Right renal pelvis (tissue), 4 donors: ENCODE measurements at regions not wholly inside any gene's neighbourhood (a gene's known extent, or its start where the extent isn't known, plus 50 kb on each side); places are given as distances from the start of the nearest gene placed in this dataset.

Source experiments
- DNase-seq, 4 donors: peaks; one replicate each; pipeline ENCODE4 v3.0.0-alpha.2; 2013; ENCODE audit warnings: low read depth in 4 of 4, low spot score in 3 of 4, missing footprints in 1 of 4

DNA sequence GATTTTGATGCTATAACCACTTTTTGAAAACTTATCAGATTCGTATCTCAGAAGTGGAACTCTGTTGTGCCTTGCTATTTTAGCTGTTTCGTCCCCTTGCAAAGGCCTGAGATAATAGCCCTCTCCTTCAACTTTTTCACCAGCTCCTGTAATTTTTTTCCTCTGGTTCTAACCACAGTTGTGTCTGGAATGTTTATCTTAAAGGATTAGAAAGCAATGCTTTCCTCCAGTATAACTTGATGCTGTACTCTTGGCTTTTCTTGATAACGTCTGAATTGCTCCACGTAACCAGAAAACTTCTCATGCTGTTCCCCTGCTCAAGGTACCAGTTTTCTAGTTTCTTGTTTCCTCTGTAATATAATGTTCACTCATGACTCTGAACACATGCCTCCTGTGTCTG, 209.4 kb downstream of the DTWD2 start:
- DNase-seq = no peak

DNA sequence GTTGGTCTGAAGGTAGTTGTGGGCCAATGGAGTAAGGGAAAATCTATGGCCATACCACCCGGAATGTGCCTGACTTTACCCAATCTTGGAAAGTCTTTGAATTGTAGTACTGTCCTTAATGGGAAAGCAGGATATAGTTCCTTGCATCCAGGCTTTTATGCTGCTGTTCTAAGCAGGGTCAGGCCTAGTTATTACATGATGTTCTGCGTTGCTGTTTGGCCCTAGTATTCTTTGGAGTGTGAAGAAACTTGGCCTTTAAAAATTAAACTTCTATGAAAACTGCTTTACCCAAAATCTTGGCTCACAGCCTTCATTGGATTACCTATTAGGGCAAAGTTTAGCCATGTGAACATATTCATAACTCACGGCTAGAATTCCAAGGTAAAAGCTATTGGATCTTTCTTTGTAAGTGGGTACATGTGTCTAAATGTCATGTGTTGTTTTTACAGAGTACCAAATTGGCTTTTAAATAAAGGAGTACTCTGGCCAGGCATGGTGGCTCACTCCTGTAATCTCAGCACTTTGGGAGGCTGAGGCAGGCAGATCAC, 211.1 kb downstream of the DTWD2 start:
- no peak for DNase-seq

DNA sequence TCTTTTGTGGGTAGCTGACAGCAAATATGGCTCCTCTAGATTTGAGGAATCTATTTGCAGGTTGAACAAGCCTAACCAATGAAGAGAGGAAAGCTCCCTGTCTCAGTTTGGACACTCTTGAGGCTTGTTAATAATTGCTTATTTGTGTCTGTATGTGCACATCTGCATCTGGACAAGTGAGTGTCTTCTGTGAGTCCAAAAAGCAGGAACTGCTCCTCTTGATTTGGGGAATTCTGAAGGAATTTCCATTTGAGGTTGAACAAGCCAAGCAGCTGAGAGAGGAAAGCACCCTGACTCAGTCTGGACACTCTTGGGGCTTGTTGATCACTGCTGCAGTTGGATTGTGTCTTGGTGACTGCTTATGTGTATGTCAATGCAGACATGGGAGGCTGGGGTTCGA, 211.6 kb downstream of the DTWD2 start:
- no peak for DNase-seq

DNA sequence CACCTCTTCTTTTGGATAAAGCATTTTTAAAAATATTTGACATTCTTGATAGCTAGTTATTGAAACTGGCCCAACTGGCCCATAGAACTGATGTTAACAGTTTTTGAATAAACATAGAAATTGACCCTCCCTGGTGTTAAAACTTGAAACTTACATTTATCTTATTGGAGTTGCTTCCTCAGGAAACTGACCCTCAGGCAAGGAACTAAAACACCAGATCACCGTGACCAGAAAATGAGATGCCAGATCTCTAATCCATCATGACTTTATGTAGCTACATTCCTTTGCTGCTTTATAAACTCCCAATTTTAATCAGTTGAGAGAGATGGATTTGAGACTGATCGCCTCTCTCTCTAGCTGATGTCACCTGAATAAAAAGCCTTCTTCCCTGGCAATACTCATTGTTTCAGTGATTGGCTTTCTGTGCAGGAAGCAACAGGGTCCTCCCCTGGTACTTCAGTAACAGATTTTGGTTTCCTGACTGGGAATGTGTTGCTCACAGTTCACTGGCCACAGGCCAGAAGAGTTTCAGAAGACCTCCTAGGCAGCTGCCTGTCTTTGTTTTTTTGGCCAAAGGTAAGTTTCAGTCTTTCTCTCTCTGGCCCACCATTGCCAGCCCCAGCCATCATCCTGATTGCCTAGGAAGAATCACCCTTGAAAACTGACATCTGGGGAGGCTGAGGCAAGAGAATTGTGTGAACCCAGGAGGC, 212.4 kb downstream of the DTWD2 start:
- no peak for DNase-seq

DNA sequence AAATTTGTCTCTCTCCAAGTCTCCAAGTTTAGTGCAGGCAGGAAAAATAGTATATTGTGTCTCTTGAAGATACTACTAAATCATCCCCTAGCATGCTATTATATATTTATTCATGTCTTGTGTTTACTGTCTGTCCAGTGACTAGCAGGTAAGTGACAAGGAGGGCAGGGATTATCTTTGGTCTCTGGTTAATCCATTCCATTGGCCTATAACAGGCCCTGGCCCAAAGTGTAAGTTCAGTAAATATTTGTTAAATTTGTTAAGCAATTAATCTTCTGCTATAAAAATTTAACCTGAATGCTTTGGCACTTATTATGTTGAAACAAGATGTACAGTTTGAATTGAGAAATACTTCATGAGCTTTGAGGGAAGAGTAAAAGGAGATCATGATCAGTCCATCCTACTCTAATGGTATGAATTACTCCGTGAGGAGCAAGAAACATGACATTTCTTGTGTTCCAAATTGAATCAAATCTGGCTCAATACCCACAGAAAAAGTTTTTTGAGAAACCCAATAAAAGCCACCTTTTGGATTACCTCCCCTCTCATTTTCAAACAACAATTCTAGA, 219.7 kb downstream of the DTWD2 start:
- DNase-seq = no peak

DNA sequence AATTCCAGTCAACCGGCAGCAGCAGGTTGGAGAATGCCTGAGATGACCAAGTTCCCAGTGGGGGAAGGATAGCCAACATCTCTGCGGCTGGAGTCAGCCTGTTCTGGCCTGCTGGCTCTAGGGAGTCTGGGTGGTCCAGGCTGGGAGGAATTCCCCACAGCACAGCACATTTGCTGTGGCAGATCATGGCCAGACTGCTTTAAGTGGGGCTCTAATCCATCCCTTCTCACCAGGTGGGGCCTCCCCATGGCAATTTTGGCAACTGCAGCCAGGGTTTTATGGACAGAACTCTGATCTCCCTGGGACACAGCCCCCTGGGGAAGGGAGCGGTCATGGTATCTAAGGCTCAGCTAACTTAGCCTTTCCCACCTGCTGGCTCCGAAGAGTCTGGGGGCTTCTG, 226.1 kb downstream of the DTWD2 start:
- DNase-seq = no peak

DNA sequence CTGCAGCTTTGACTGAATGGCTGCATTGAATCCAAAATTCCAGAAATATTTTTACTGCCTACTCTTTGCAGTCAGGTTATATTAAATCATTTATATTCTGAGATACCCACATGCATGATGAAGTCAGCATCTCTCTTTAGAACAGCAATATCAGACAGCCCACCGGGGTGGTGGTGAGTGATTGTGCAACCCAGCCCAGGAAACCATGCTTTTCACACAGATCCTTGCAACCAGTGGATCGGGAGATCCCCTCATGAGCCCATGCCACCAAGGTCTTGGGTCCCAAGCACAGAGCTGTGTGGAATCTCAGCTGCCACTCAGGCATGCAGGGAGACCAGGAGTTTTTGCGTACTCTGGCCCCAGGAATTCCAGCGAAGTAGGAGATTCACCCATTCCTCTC, 226.5 kb downstream of the DTWD2 start:
- DNase-seq = no peak

DNA sequence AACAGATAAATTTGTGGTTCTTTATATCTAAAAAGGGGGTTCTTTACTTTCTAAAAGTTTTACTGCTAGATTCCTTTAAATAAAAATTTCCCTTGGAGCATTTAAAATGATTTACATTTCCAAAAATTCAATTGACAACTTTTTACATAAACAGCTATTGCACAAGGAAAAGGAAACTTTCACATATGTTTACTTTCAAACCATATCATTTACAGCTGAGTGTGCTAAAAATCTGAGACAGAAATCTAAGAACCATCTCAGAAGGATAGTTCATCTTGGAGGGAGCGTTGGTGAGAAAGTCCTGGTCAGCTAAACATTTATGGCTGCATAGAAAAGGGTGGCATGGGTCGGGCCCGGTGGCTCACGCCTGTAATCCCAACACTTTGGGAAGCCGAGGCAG, 235.4 kb downstream of the DTWD2 start:
- no peak for DNase-seq

DNA sequence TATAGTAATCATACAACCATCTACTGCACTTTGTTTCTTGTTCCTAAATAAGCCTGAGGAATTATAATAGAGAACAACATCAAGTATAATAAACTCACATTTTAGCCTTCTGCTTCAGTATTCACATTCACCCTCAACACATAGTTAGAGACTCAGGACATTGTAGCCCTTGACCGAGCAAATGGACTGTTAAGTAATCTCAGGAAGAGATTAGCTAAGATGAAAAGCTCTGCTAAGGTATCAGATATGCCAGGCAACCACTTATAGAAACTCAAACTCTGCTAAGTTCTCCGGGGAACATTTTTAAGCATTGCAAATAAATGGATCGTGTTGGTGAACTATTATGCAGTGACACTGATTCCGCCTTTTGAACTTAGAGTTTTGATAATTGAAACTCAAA, 252.0 kb downstream of the DTWD2 start:
- no peak for DNase-seq

DNA sequence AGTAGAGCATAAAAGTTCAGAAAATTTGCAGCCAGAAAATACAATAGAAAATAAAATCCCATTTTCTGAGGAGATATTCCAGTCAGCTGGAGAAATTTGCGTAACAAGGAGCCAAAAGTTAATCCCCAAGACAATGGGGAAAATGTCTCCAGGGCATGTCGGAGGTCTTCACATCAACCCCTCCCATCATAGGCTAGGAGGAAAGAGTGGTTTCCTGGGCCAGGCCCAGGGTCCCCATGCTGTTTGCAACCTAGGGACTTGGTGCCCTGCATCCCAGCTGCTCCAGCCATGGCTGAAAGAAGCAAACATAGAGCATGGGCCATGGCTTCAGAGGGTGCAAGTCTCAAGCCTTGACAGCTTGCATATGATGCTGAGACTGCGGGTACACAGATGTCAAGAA, 255.0 kb downstream of the DTWD2 start:
- no peak for DNase-seq

DNA sequence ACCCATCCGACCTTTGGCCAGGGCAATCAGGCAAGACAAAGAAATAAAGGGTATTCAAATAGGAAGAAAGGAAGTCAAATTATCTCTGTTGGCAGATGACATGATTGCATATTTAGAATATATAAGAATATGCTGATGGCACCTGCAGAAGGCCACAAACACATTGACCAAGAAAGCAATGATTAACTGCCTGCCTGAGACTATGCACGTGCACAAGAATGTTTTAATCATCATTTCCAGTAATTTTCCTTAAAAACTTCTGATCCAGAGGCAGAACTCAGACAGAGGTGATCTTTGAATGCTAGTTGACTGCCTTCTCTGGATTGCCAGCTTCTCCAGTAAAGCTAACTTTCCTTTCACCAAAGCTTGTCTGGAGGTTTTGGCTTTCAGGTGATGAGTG, 260.2 kb downstream of the DTWD2 start:
- DNase-seq = no peak

DNA sequence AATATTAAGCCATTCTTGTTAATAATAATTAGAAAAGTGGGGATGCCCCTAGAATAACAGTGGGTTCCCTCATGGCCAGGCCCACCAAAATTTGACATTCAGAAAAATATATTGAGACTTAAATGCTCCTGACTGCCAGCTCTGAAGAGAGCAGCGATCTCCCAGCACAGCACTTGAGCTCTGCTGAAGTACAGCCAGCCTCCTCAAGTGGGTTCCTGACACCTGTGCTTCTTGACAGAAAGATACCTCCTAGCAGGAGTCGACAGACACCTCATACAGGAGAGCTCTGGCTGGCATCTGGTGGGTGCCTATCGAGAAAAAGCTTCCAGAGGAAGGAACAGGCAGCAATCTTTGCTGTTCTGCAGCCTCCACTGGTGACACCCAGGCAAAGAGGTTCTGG, 261.5 kb downstream of the DTWD2 start:
- DNase-seq = no peak

DNA sequence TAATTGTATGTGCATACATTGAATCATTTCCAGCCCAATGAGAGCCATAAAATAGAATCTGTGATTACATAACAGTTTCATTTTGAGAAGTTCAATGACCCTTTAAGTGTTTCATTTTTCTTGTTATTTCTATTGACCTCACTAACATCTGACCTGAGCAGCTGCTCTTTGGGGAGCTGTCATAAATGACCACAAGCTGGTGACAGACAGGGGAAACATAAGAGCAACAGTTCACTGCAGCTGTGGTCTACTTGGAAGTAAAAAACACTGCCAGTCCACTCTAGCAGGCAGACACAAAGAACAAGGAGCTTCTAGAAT, 265.4 kb downstream of the DTWD2 start:
- DNase-seq = no peak

DNA sequence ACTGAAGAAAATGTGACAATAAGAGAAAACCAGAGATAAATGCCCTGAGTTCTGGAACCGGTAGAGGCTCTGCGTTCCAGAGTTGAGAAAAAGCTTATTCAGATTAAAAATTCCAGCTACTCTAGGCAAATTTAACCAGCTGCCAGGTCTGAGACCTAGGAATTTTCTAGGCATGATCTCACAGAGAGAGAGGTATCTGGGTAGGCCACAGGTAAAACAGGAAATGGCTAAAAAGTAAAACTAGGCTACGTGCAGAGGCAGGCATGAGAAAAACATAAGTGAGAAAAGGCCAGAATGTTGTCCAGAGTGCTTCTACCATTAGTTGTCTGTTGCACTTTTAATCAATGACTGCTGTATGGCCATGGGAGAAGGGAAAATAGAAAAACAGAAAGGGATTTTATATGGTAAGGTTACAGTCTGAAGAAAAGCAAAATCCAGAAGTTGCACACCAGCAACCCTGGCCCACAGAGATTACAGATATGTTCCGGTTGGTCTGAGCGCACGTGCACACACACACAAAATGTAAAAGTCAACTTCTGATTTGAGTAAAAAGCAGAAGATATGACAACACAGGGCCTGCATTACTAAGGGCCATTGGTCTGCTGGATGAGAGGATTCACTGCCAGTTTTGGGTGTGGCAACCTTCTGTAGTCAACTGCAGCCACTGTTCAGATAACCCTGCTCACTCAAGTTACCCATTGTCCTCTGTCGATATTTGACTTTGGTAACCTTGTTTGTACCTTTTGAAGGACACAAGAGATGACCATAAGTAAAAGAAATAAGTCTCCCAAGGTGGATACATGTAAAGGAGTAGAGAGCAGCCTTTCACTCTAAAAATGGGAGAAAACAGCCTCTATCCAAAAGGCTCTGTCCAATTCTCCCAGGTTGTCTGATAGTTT, 266.0 kb downstream of the DTWD2 start:
- no peak for DNase-seq

DNA sequence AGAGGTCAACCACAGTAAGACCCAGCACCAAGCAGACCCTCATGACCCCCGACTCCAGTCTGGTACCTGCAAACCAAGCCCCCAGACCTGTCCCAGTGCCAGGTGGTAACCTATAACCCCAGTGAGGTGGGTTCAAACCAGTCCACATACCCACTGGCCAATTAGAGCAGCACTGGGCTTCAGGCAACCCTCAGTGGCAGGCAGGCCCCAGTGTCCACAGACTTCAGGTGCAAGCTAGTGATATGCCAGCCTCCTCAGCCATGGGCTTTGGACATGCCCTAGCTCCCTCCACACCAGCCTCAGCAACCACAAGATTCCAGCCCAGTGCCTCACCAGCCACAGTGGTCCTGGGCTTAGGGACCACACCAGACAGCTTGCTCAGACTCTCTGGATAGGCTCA, 276.6 kb downstream of the DTWD2 start:
- no peak for DNase-seq

DNA sequence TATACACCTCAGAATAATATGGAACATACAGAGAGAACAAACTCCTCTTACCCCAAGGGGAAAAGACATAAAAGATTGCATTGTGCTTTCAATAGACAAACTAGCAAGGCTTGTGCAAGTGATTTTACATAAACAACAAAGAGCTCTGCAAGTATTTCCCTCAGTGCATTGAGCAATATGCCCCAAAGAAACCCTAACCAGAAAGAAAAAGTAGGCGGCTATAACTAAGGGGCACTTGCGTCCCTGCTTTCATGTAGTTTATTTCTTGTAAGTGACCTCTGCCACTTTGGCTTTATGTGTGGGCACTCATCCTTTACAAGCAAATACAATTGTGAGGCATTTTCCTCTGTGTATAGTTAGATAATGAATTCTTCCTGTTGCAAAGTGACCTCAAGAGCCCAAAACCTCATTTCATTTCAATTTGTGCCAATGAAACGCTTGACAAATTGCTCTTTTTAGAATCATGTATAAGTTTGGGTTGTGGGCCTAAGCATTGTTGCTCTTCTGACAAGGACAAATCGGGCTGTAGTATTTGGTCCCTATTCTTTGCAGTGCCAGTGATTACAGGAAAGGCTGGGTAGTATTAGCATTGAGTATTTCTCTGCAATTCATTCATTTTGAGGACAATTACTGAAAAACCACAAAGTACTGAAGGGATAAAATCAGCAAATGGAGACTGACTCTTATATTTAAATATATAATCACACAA, 282.2 kb downstream of the DTWD2 start:
- no peak for DNase-seq

DNA sequence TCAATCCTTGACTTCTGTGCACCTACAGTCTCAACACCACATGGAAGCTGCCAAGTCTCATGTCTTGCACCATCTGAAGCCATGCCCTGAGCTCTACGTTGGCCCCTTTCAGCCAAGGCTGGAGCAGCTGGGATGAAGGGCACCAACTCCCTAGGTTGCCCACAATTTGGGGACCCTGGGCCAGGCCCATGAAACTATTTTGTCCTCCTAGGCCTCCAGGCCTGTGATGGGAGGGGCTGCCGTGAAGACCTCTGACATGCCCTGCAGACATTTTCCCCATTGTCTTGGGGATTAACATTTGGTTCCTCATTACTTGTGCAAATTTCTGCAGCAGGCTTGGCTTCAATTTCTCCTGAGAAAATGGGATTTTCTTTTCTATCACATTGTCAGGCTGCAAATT, 285.1 kb downstream of the DTWD2 start:
- DNase-seq = no peak

DNA sequence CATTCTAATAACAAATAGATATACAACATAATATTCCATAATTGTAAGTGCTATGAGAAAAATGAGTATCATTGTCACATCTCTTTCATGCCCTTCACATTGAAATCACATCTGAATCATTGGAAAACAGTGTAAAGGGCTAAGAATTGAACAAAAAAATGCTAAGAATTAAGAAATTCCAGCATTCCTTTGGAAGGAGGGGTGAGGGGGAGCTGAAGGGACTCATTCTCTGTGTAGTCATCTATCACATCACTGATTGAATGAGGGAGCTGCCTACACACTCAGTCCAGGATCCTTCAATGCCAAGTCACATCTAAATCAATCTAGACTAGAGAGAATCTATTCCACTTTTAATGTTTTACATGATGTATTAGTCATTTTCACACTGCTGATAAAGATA, 286.6 kb downstream of the DTWD2 start:
- DNase-seq = no peak

DNA sequence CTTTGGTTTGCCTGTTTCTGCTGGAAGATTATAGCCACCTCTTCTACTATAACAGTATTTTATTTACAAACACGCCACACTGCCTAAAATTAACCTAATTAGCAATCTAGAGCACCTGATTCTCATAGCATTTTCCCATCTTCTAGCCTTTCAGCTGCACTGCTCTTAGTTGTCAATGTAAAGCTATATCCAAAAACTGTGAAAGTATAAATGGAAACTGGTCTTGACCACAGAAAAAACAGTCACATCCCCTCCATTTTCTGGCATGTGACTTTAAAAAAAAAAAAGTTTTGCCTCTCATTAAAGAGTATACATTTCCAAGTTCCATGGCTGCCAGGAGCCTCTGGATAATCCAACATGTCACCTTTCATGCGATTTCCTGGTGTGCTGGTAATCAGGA, 287.8 kb downstream of the DTWD2 start:
- DNase-seq = no peak

DNA sequence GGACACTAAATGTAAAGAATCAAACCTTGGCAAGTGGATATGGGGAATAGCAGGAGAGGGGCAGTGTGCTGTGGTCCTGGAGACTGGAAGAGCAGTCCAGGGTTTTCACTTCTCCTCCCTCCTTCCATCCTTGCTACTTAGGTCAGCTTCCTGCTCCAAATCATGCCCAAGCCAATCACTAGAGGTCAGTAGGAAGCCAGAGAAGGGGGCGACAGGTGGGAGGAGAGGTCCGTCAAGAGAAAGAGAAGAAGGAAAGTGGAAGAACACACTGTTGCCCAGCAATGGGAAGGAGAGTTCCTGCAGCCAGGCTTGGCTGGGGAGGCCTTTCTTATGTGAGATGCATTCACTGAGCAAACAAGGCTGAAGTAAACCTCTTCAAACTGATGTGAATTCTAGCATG, 289.6 kb downstream of the DTWD2 start:
- DNase-seq = no peak

DNA sequence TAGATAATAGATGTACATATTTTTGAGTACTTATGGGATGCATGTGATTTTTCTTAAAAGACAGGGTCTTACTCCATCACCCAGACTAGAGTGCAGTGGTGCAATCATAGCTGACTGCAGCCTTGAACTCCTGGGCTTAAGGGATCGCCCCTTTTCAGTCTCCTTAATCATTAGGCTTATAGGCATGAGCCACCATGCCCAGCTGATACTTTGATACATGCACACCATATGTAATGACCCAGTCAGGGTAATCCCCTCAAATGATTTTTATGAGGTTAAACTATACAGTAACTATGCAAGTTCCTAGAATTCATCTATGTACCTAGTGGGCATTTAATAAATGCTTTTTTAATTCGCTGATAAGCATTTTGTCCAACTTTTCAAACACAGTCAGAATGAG, 292.3 kb downstream of the DTWD2 start:
- DNase-seq = no peak
